K562 (cell line): ENCODE measurements at regions not wholly inside any gene's neighbourhood (a gene's known extent, or its start where the extent isn't known, plus 50 kb on each side); places are given as distances from the start of the nearest gene placed in this dataset.

Source experiments
- ATAC-seq: fragments of 200-7000 bp; cut with Tn5 transposase; 3 replicates; pipeline ENCODE4 v1.9.1; 2020; ENCODE audit warnings: moderate library complexity
- BruUV-seq: library from RNA; stranded (reverse); fragments of 400-500 nt; replicated peaks from 2 replicates; lab custom pipeline; 2021; lab: Mats Ljungman, UMichigan
- CTCF ChIA-PET: fragments of 300-600 bp; formaldehyde crosslinking; extraction: SDS; loops from one replicate; lab custom pipeline; 2021; ENCODE audit warnings: low intra/inter-chr PET ratio; lab: Yijun Ruan, JAX
- POLR2A ChIA-PET: fragments of 300-600, 350-650 bp; sonication (Branson Sonifier 250); formaldehyde crosslinking; extraction: SDS; loops from one replicate; lab custom pipeline; 2021; ENCODE audit warnings: antibody characterized with exemption, inconsistent platforms; lab: Yijun Ruan, JAX
- DNase-seq, 4 experiments: peaks; one replicate each; pipeline versions ENCODE4 v3.0.0 to v3.0.0-alpha.2; 2011 to 2018; ENCODE audit warnings: low spot score in 3 of 4, mixed read lengths in 3 of 4; ENCODE audit errors: extremely low read depth in 1 of 4
- FAIRE-seq: peaks from 2 replicates; lab custom pipeline; 2011; peaks lifted over from hg19 to GRCh38; lab: Jason Lieb, UNC
- H2AFZ ChIP-seq: 2 replicates; pipeline ENCODE4 v1.6.0; 2011; ENCODE audit warnings: low read depth, low read length, control low read depth, inconsistent platforms
- H3K27ac ChIP-seq: fragments of 200-600 bp; 3 replicates; pipeline ENCODE4 v1.8.0; 2011; ENCODE audit warnings: low read depth, mild to moderate bottlenecking, control low read depth, inconsistent platforms, low read length, moderate library complexity, mixed read lengths; ENCODE audit errors: extremely low read depth
- H3K27me3 ChIP-seq, 2 experiments: fragments of 300-600 bp in 1 of 2; 2 replicates in 1 of 2; 3 replicates in 1 of 2; pipeline versions ENCODE4 v1.6.0 to v1.8.0; 2011; ENCODE audit warnings: inconsistent platforms in 2 of 2, low read length in 2 of 2, mild to moderate bottlenecking in 1 of 2, mixed read lengths in 1 of 2, moderate library complexity in 1 of 2; ENCODE audit not compliant: control insufficient read depth in 2 of 2, insufficient read depth in 2 of 2
- H3K36me3 ChIP-seq: fragments of 300-600 bp; 3 replicates; pipeline ENCODE4 v1.8.0; 2011; ENCODE audit warnings: mild to moderate bottlenecking, low read length, inconsistent platforms; ENCODE audit not compliant: control insufficient read depth, insufficient read depth
- H3K4me1 ChIP-seq, 2 experiments: fragments of 200-600 bp in 1 of 2; replicated peaks in 1 of 2; 2 replicates in 1 of 2; 3 replicates in 1 of 2; pipeline versions ENCODE4 v1.5.1 to v1.8.0; 2011; ENCODE audit warnings: inconsistent platforms in 2 of 2, low read length in 2 of 2, mild to moderate bottlenecking in 1 of 2, mixed read lengths in 1 of 2, moderate library complexity in 1 of 2; ENCODE audit not compliant: control insufficient read depth in 2 of 2, insufficient read depth in 2 of 2
- H3K4me2 ChIP-seq: 2 replicates; pipeline ENCODE4 v1.6.1; 2011; ENCODE audit warnings: low read length, control low read depth, inconsistent platforms, mixed read lengths; ENCODE audit not compliant: insufficient read depth
- H3K4me3 ChIP-seq: fragments of 200-600 bp; sonication (generic), shearing (Covaris generic); 2 replicates; pipeline ENCODE4 v1.5.1; 2016; ENCODE audit warnings: control low read depth, inconsistent platforms
- H3K79me2 ChIP-seq: fragments of 200-600 bp; 3 replicates; pipeline ENCODE4 v1.8.0; 2011; ENCODE audit warnings: low read length, inconsistent platforms; ENCODE audit not compliant: control insufficient read depth, insufficient read depth
- H3K9ac ChIP-seq, 2 experiments: 2 replicates each; pipeline versions ENCODE4 v1.6.0 to v1.6.1; 2011; ENCODE audit warnings: low read depth in 2 of 2, low read length in 2 of 2, control low read depth in 1 of 2, inconsistent platforms in 1 of 2, mild to moderate bottlenecking in 1 of 2, mixed read lengths in 1 of 2; ENCODE audit not compliant: insufficient read depth in 1 of 2
- H3K9me1 ChIP-seq: one replicate; pipeline ENCODE4 v1.6.0; 2011; ENCODE audit warnings: inconsistent platforms, mild to moderate bottlenecking, low read length, moderate library complexity; ENCODE audit not compliant: control insufficient read depth, insufficient read depth
- H3K9me3 ChIP-seq: replicated peaks from 2 replicates; pipeline ENCODE4 v1.5.1; 2011; ENCODE audit warnings: low read depth, low read length, inconsistent platforms; ENCODE audit not compliant: control insufficient read depth, insufficient read depth
- H4K20me1 ChIP-seq: replicated peaks from 2 replicates; pipeline ENCODE4 v1.6.1; 2011; ENCODE audit warnings: low read length, inconsistent platforms, mixed read lengths; ENCODE audit not compliant: control insufficient read depth, insufficient read depth
- ARID1B ChIP-seq: fragments of 450-650 bp; IDR thresholded peaks from 2 replicates; pipeline ENCODE4 v1.6.1; 2016; ENCODE audit warnings: antibody characterized with exemption, mild to moderate bottlenecking, inconsistent platforms
- BRF1 ChIP-seq: IDR thresholded peaks from 3 replicates; pipeline ENCODE4 v1.6.1; 2011; ENCODE audit warnings: borderline replicate concordance, mild to moderate bottlenecking; ENCODE audit not compliant: insufficient read length; ENCODE audit errors: extremely low read depth
- DDX20 ChIP-seq: fragments of 450-650 bp; IDR thresholded peaks from 2 replicates; pipeline ENCODE4 v1.6.1; 2016; ENCODE audit warnings: missing genetic modification characterization, low read depth, mild to moderate bottlenecking, missing compliant biosample characterization, moderate library complexity
- EP400 ChIP-seq: fragments of 450-650 bp; IDR thresholded peaks from 2 replicates; pipeline ENCODE4 v1.6.1; 2017; ENCODE audit warnings: antibody characterized with exemption, mild to moderate bottlenecking, moderate library complexity
- ESRRA ChIP-seq: fragments of 450-650 bp; IDR thresholded peaks from 2 replicates; pipeline ENCODE4 v1.6.1; 2014; ENCODE audit warnings: low read depth, mild to moderate bottlenecking, moderate library complexity, borderline replicate concordance
- GTF2A2 ChIP-seq: IDR thresholded peaks from 2 replicates; pipeline ENCODE4 v1.6.1; 2016; ENCODE audit warnings: mild to moderate bottlenecking, missing genetic modification characterization, missing compliant biosample characterization
- HBP1 ChIP-seq: fragments of 450-650 bp; formaldehyde crosslinking; IDR thresholded peaks from 2 replicates; pipeline ENCODE4 v1.4.0; 2022; ENCODE audit warnings: missing genetic modification characterization
- HDAC1 ChIP-seq, 2 experiments: fragments of 450-650 bp; IDR thresholded peaks; 2 replicates each; pipeline ENCODE4 v1.6.1; 2016 to 2017; ENCODE audit warnings: inconsistent platforms in 1 of 2, mild to moderate bottlenecking in 1 of 2, moderate library complexity in 1 of 2
- HLTF ChIP-seq: fragments of 450-650 bp; IDR thresholded peaks from 2 replicates; pipeline ENCODE4 v1.6.1; 2016
- ILF3 ChIP-seq: fragments of 450-650 bp; IDR thresholded peaks from 2 replicates; pipeline ENCODE4 v1.6.1; 2018; ENCODE audit warnings: antibody characterized with exemption, mild to moderate bottlenecking, moderate library complexity, borderline replicate concordance
- ILK ChIP-seq: fragments of 450-650 bp; IDR thresholded peaks from 2 replicates; pipeline ENCODE4 v1.6.1; 2016; ENCODE audit warnings: missing genetic modification characterization, low read depth, mild to moderate bottlenecking, missing compliant biosample characterization, moderate library complexity, borderline replicate concordance
- JUN ChIP-seq, 2 experiments: sonication (generic) in 1 of 2; formaldehyde crosslinking in 1 of 2; IDR thresholded peaks; 2 replicates each; pipeline versions ENCODE4 v1.6.1 to v1.8.0; 2012 to 2022; ENCODE audit warnings: borderline replicate concordance in 2 of 2, mild to moderate bottlenecking in 2 of 2, improper control_type of control experiment in 1 of 2, low read depth in 1 of 2, low read length in 1 of 2, missing genetic modification reagents in 1 of 2
- KLF16 ChIP-seq: IDR thresholded peaks from 2 replicates; pipeline ENCODE4 v1.6.1; 2016; ENCODE audit warnings: antibody characterized with exemption
- MAFF ChIP-seq: IDR thresholded peaks from 2 replicates; pipeline ENCODE4 v1.6.1; 2012; ENCODE audit warnings: low read length, improper control_type of control experiment
- MAFG ChIP-seq: fragments of 450-650 bp; conservative IDR thresholded peaks from 2 replicates; pipeline ENCODE4 v1.6.1; 2016; ENCODE audit warnings: missing genetic modification characterization, missing compliant biosample characterization
- MAFK ChIP-seq: IDR thresholded peaks from 2 replicates; pipeline ENCODE4 v1.6.1; 2011; ENCODE audit warnings: low read length, improper control_type of control experiment
- NEUROD1 ChIP-seq: fragments of 150-350 bp; IDR thresholded peaks from 2 replicates; pipeline ENCODE4 v1.6.1; 2014; ENCODE audit warnings: borderline replicate concordance, low read length, low read depth; ENCODE audit not compliant: partially characterized antibody
- PHF20 ChIP-seq: fragments of 450-650 bp; IDR thresholded peaks from 2 replicates; pipeline ENCODE4 v1.6.1; 2018; ENCODE audit not compliant: partially characterized antibody
- RBM14 ChIP-seq: fragments of 200-400 bp; formaldehyde crosslinking; IDR thresholded peaks from 2 replicates; pipeline ENCODE4 v1.6.1; 2018; ENCODE audit warnings: low read depth, mild to moderate bottlenecking, low read length, moderate library complexity, borderline replicate concordance; ENCODE audit not compliant: insufficient read depth
- SMAD1 ChIP-seq: fragments of 150-350 bp; IDR thresholded peaks from 2 replicates; pipeline ENCODE4 v1.6.1; 2014; ENCODE audit warnings: low read length, low read depth; ENCODE audit not compliant: partially characterized antibody
- TAL1 ChIP-seq: fragments of 450-650 bp; IDR thresholded peaks from 2 replicates; pipeline ENCODE4 v1.6.1; 2016; ENCODE audit warnings: mild to moderate bottlenecking
- U2AF2 ChIP-seq: fragments of 200-400 bp; formaldehyde crosslinking; optimal IDR thresholded peaks from 2 replicates; pipeline ENCODE3; 2017; ENCODE audit warnings: low read depth, mild to moderate bottlenecking, low read length
- ZNF316 ChIP-seq: fragments of 450-650 bp; IDR thresholded peaks from 2 replicates; pipeline ENCODE4 v1.6.1; 2016
- ZNF354B ChIP-seq: fragments of 250-450 bp; sonication (Bioruptor Pico); IDR thresholded peaks from 2 replicates; pipeline ENCODE4 v1.4.0; 2020
- WGBS: fragments of 100-300 bp; shearing (Covaris generic); methylation state at CpG from one replicate; pipeline ENCODE4 v1.1.6; 2016; ENCODE audit warnings: low coverage, mixed read lengths; ENCODE audit not compliant: insufficient coverage; ENCODE audit errors: missing lambda C conversion rate; 5-methylcytosine and 5-hydroxymethylcytosine counted together
- in situ Hi-C: fragments of 300-500 bp; cut with MboI; formaldehyde crosslinking; loops from 4 replicates; pipeline ENCODE4 v1.15.0; 2018; ENCODE audit warnings: inconsistent platforms, mixed read lengths
- intact Hi-C: fragments of 100-400 bp; cut with micrococcal nuclease; formaldehyde crosslinking; loops from 2 replicates; pipeline ENCODE4 v1.14.2; 2022

GRCh38 chr2:146244131-146244530, 1600.7 kb upstream of the ACVR2A start:
- intact Hi-C loops = no loop called here
- H3K4me2 ChIP-seq = no peak overlapping the region
- FAIRE-seq (no peak), DNase-seq (no peak), ATAC-seq (no peak)
- 0% methylated on average over 2 of the region's 2 CpGs for WGBS
- no TSS peak for BruUV-seq
- H3K9me1 ChIP-seq = no peaks in the 10 kb centered on the region
- H3K4me1 ChIP-seq = no peaks in the 10 kb centered on the region
- H3K9ac ChIP-seq = no peak overlapping the region
- ChIA-PET POLR2A (interaction anchor here (0.6 kb wide), 1 partner anchor 12 kb away, joined by 3 read pairs; no protein-coding TSS in a partner anchor), CTCF (no interaction called here)
- no peaks in the 10 kb centered on the region for H4K20me1 ChIP-seq
- no peak overlapping the region for H3K27ac ChIP-seq
- H3K9me3 ChIP-seq = no peaks in the 10 kb centered on the region
- no peaks in the 10 kb centered on the region for H3K27me3 ChIP-seq
- no peaks in the 10 kb centered on the region for H3K79me2 ChIP-seq
- no peaks in the 10 kb centered on the region for H3K36me3 ChIP-seq
- no peak overlapping the region for H2AFZ ChIP-seq
- in situ Hi-C loops = no loop called here
- no peak overlapping the region for H3K4me3 ChIP-seq
- TF ChIP-seq SMAD1 (no peak), ZNF316 (peak; percentile 56; the same call in 1 of the 2 replicates), TAL1 (no peak), KLF16 (no peak), MAFK (peak; percentile 79), GTF2A2 (no peak), ILK (no peak), HBP1 (no peak), HLTF (no peak), NEUROD1 (no peak), MAFF (peak; percentile 79), EP400 (no peak), ZNF354B (CRISPR knock-in tag) (no peak), BRF1 (no peak), PHF20 (no peak), U2AF2 (no peak), ARID1B (no peak), MAFG (tag) (peak; percentile 60), HDAC1 (IDR thresholded peaks at IDR 0.05) (no peak), JUN (IDR thresholded peaks at IDR 0.05; ENCODE audit: borderline replicate concordance, low read depth, low read length) (no peak), JUN (CRISPR knock-in tag; IDR thresholded peaks at IDR 0.05; ENCODE audit: borderline replicate concordance) (no peak), DDX20 (tag) (no peak), ESRRA (no peak), RBM14 (no peak), ILF3 (no peak)
